RWPE1 (cell line): ENCODE measurements at regions not wholly inside any gene's neighbourhood (a gene's known extent, or its start where the extent isn't known, plus 50 kb on each side); places are given as distances from the start of the nearest gene placed in this dataset.
A peak's percentile ranks its signal among the peaks of the same experiment; 100 is the strongest.

Source experiments
- CTCF ChIA-PET: fragments of 350-600 bp; sonication (Branson Sonifier 250); formaldehyde crosslinking; extraction: SDS; loops from one replicate; lab custom pipeline; 2021; lab: Yijun Ruan, JAX
- POLR2A ChIA-PET: fragments of 400-600 bp; formaldehyde crosslinking; extraction: SDS; loops from one replicate; lab custom pipeline; 2020; ENCODE audit warnings: antibody characterized with exemption; ENCODE audit not compliant: low non-redundant PET; lab: Yijun Ruan, JAX
- DNase-seq: peaks from one replicate; pipeline ENCODE4 v3.0.0; 2012; ENCODE audit warnings: low spot score
- H3K27ac ChIP-seq: fragments of 450-650 bp; 2 replicates; pipeline ENCODE4 v1.5.1; 2017
- TF ChIP-seq, protein P1 (sequence below): fragments of 450-650 bp; conservative IDR thresholded peaks from 2 replicates; pipeline ENCODE4 v1.5.1; 2017; ENCODE audit warnings: low read depth, mild to moderate bottlenecking

DNA sequence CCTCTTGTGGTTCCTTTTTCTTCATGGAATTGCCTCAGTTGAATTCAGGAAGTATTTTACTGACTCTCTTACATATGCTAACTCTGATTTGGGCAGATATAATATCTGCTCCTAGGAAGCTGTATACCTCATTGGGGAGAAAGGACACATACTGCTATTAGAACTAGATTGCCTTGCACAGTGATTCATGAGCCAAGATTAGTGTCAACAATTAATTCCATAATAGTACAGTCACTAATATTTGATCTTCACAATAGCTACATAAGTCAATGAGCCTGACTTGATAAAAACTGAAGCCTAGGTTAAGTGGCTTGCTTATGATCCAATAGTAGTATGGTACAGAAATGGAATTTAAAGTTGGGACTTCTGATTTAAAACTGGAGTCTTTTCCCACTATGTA is 127.6 kb downstream of the ETAA1 start:
- DNase-seq: no peak
- POLR2A ChIA-PET: no interaction called here
- TF ChIP-seq, protein P1, sequence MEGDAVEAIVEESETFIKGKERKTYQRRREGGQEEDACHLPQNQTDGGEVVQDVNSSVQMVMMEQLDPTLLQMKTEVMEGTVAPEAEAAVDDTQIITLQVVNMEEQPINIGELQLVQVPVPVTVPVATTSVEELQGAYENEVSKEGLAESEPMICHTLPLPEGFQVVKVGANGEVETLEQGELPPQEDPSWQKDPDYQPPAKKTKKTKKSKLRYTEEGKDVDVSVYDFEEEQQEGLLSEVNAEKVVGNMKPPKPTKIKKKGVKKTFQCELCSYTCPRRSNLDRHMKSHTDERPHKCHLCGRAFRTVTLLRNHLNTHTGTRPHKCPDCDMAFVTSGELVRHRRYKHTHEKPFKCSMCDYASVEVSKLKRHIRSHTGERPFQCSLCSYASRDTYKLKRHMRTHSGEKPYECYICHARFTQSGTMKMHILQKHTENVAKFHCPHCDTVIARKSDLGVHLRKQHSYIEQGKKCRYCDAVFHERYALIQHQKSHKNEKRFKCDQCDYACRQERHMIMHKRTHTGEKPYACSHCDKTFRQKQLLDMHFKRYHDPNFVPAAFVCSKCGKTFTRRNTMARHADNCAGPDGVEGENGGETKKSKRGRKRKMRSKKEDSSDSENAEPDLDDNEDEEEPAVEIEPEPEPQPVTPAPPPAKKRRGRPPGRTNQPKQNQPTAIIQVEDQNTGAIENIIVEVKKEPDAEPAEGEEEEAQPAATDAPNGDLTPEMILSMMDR: no peak
- CTCF ChIA-PET: no interaction called here
- H3K27ac ChIP-seq: no peak overlapping the region

DNA sequence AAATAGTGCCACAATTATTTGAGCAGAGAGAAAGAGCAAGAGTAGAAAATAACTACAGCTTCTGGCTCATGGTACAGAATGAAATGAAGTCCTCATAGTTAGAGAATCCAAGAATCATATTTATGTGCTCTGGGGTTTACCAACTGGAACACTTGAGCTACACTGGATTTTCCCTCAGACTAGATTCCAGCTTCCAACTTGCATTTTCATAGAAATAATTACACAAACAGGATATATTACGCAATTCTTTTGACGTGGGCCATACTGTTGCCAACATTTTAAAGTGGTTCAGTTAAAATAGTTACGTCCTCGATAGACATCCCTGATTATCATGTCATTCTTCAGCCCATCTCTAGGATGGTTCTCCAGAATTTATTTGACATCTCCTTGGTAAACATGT is 129.2 kb downstream of the ETAA1 start:
- no peak overlapping the region for H3K27ac ChIP-seq
- TF ChIP-seq, protein P1: no peak
- ChIA-PET POLR2A (no interaction called here), CTCF (no interaction called here)
- no peak for DNase-seq

DNA sequence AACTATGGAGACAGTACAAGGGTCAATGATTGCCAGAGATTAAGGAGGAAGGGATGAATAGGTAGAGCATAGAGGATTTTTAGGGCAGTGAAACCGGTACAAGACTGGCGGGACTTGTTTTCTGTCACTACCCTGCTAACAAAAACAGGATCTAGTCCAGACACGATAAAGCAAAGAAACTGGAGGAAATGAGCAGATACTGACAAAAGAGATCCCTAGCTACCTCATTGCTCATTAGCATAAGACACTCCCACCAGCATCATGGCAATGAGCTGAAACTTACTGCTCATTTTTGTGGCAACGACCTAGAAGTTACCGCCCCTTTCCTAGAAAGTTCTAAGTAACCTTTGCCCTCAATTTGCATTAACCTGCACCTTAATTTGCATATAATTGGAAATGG is 131.2 kb downstream of the ETAA1 start:
- no peak overlapping the region for H3K27ac ChIP-seq
- ChIA-PET POLR2A (no interaction called here), CTCF (interaction anchor here (0.6 kb wide), 2 partner anchors 10 to 107 kb away, joined by 3 to 4 read pairs; no protein-coding TSS in a partner anchor)
- TF ChIP-seq, protein P1: no peak
- DNase-seq: peak; percentile 15

DNA sequence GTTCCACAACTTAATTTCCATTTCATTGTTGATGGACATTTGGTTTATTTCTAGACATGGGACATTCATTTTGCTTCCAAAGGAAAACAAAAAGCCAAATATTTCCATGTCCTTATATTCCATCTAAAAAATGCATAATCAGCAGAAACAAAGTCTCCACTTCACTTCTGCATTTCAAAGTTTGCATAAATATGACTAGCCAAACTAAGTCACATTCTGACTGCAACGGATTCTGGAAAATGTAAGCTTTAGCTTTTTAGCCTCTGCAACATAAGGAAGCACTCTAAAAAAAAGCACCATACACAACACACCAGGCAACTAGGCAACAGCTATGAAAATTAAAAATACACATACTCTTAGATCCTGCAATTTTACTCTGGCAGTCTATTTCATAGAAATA is 135.3 kb downstream of the ETAA1 start:
- H3K27ac ChIP-seq: no peak overlapping the region
- POLR2A ChIA-PET: no interaction called here
- no peak for DNase-seq
- TF ChIP-seq, protein P1: no peak
- CTCF ChIA-PET: no interaction called here

DNA sequence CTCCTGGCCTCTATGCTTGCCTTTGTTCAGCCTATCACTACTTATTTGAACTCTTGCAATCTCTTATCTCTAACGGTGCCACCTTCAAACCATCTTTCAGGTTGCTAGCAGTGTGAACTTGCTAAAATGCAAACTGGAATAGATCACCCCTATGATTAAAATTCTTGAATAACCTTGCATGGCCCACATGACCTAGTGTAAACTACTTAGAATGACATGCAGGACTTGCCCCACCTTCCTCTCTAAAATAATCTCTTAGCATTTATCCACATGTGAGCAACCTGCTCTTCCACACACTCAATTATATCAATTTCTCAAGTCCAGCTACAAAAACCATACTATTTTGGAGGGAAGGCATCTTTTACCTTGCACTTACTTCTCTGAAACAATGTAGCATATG is 137.6 kb downstream of the ETAA1 start:
- no peak overlapping the region for H3K27ac ChIP-seq
- CTCF ChIA-PET: no interaction called here
- TF ChIP-seq, protein P1: no peak
- DNase-seq: no peak
- POLR2A ChIA-PET: no interaction called here

DNA sequence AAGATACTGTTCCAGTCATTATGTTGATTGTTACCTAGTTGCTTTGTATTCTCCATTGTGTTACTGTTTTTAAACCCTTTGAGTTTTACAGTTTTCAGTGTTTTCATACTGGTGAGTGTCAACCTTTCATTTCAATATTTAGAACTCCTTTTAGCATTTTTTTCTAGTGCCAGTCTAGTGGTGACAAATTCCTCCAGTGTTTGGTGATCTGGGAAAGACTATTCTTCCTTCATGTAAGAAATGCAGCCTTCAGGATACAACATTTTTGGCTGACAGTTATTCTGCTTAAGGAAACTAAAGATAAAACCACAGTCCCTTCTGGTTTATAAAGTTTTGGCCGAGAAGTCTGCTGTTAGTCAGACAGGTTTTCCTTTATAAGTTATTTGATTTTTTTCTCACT is 143.8 kb downstream of the ETAA1 start:
- TF ChIP-seq, protein P1: no peak
- ChIA-PET CTCF (no interaction called here), POLR2A (no interaction called here)
- DNase-seq: no peak
- H3K27ac ChIP-seq: no peak overlapping the region

DNA sequence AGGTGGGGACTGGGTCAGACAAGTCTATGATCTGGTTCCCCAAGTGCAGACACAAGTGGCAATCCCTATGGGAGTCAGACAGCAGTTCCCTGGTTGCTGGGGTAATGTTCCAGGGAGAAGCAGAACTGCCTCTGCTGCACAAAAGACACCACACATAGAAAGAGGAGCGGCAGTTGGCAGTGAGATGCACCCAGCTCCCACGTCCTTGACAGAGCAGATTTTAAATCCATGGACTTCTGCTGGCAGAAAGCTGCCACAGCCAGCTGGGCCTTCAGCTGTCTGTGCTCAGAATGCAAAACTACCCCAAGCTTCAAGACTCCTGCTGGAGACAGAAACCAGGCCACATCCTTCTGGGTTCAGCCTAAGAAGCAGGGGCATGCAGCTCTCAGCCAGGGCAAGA is 147.2 kb downstream of the ETAA1 start:
- POLR2A ChIA-PET: no interaction called here
- TF ChIP-seq, protein P1: no peak
- CTCF ChIA-PET: interaction anchor here (0.6 kb wide), 1 partner anchor 926 kb away, joined by 3 read pairs; no protein-coding TSS in a partner anchor
- no peak for DNase-seq
- H3K27ac ChIP-seq: no peak overlapping the region
